OCI-LY7 (cell line): ENCODE measurements at regions not wholly inside any gene's neighbourhood (a gene's known extent, or its start where the extent isn't known, plus 50 kb on each side); places are given as distances from the start of the nearest gene placed in this dataset.
"Not testable (repeated sequence)": the region's sequence is repeated elsewhere in the genome, so short reads cannot be mapped to it uniquely, and the experiment has no call there.

Source experiments
- BruUV-seq: library from RNA; stranded (reverse); fragments of 400-500 nt; replicated peaks from 2 replicates; lab custom pipeline; 2021; lab: Mats Ljungman, UMichigan
- CTCF ChIA-PET: fragments of 300-600 bp; sonication (Branson Sonifier 250); formaldehyde crosslinking; loops from one replicate; lab custom pipeline; 2022; ENCODE audit warnings: antibody characterized with exemption; ENCODE audit not compliant: unreplicated experiment; lab: Charles Lee
- POLR2A ChIA-PET: fragments of 300-600 bp; sonication (Branson Sonifier 250); formaldehyde crosslinking; loops from one replicate; lab custom pipeline; 2022; ENCODE audit warnings: antibody characterized with exemption; lab: Charles Lee
- DNase-seq: peaks from one replicate; pipeline ENCODE4 v3.0.0-alpha.2; 2015; ENCODE audit warnings: low spot score
- H2AFZ ChIP-seq: fragments of 200-600 bp; sonication (generic), shearing (Covaris generic); 2 replicates; pipeline ENCODE4 v1.6.1; 2014; ENCODE audit warnings: mild to moderate bottlenecking, antibody characterized with exemption, low read length, moderate library complexity
- H3K27ac ChIP-seq: fragments of 200-600 bp; sonication (generic); 2 replicates; pipeline ENCODE4 v1.5.1; 2014; ENCODE audit warnings: mixed run types, low read depth, mild to moderate bottlenecking, moderate library complexity, low read length, inconsistent platforms; ENCODE audit not compliant: poor library complexity, severe bottlenecking
- H3K36me3 ChIP-seq: fragments of 200-600 bp; sonication (generic); 2 replicates; pipeline ENCODE4 v1.6.1; 2014; ENCODE audit warnings: mild to moderate bottlenecking, antibody characterized with exemption, low read length, moderate library complexity, mixed read lengths; ENCODE audit not compliant: insufficient read depth
- H3K4me1 ChIP-seq: fragments of 200-600 bp; sonication (generic); 2 replicates; pipeline ENCODE4 v1.5.1; 2014; ENCODE audit warnings: mild to moderate bottlenecking, low read length; ENCODE audit not compliant: insufficient read depth, poor library complexity, severe bottlenecking
- H3K4me2 ChIP-seq: fragments of 200-600 bp; sonication (generic); 2 replicates; pipeline ENCODE4 v1.6.1; 2014; ENCODE audit warnings: mild to moderate bottlenecking, low read length
- H3K4me3 ChIP-seq: fragments of 200-600 bp; sonication (generic); 2 replicates; pipeline ENCODE4 v1.5.1; 2014; ENCODE audit warnings: mild to moderate bottlenecking, low read depth, low read length; ENCODE audit not compliant: poor library complexity, severe bottlenecking
- H3K79me2 ChIP-seq: fragments of 200-600 bp; sonication (generic); 2 replicates; pipeline ENCODE4 v1.6.1; 2016; ENCODE audit warnings: low read depth, mild to moderate bottlenecking, low read length, moderate library complexity, mixed read lengths; ENCODE audit not compliant: insufficient read depth
- H3K9me2 ChIP-seq: fragments of 200-600 bp; sonication (generic); 2 replicates; pipeline ENCODE4 v1.6.1; 2016; ENCODE audit warnings: mild to moderate bottlenecking, low read length, mixed read lengths; ENCODE audit not compliant: insufficient read depth
- H3K9me3 ChIP-seq: fragments of 200-600 bp; sonication (generic); 2 replicates; pipeline ENCODE4 v1.6.1; 2014; ENCODE audit warnings: mild to moderate bottlenecking, mixed run types, low read length, mixed read lengths
- H4K20me1 ChIP-seq: fragments of 200-600 bp; sonication (generic); 2 replicates; pipeline ENCODE4 v1.6.1; 2014; ENCODE audit warnings: mild to moderate bottlenecking, antibody characterized with exemption, low read length, moderate library complexity, mixed read lengths; ENCODE audit not compliant: insufficient read depth
- CTCF ChIP-seq: fragments of 200-600 bp; sonication (generic); conservative IDR thresholded peaks from 2 replicates; pipeline ENCODE4 v1.5.1; 2014; ENCODE audit warnings: mild to moderate bottlenecking, antibody characterized with exemption, low read length, moderate library complexity, mixed read lengths
- EZH2phosphoT487 ChIP-seq: fragments of 200-600 bp; sonication (generic); IDR thresholded peaks from 2 replicates; pipeline ENCODE4 v1.6.1; 2018; ENCODE audit warnings: low read depth, borderline replicate concordance, mild to moderate bottlenecking, mixed run types, antibody characterized with exemption, low read length, moderate library complexity, mixed read lengths
- intact Hi-C: fragments of 100-400 bp; cut with micrococcal nuclease; formaldehyde crosslinking; loops from one replicate; pipeline ENCODE4 v1.10.0; 2022; ENCODE audit not compliant: unreplicated experiment

- TF ChIP-seq EZH2phosphoT487 (no peak), CTCF (no peak)
- Histone ChIP-seq H3K4me1 (no peaks in the 10 kb centered on the region), H3K4me2 (no peak overlapping the region), H2AFZ (no peak overlapping the region), H4K20me1 (no peaks in the 10 kb centered on the region), H3K9me3 (no peaks in the 10 kb centered on the region), H3K9me2 (no peaks in the 10 kb centered on the region), H3K4me3 (no peak overlapping the region), H3K27ac (no peak overlapping the region), H3K79me2 (no peaks in the 10 kb centered on the region), H3K36me3 (no peaks in the 10 kb centered on the region)
- no peak for DNase-seq
- CTCF ChIA-PET, result no interaction called here
- intact Hi-C loops, result no loop called here
- BruUV-seq, result no TSS peak
- POLR2A ChIA-PET, result no interaction called here
These were observed 102.4 kb downstream of the NDFIP1 start for GRCh38 chr5:142210864-142211412.

- no peak for TF ChIP-seq EZH2phosphoT487
- no peak for DNase-seq
- POLR2A ChIA-PET, result interaction anchor here (0.6 to 1.1 kb wide), 2 partner anchors 16 to 143 kb away, joined by 3 read pairs; no protein-coding TSS in a partner anchor
- no peaks in the 10 kb centered on the region for H4K20me1 ChIP-seq
- intact Hi-C loops, result no loop called here
- no peaks in the 10 kb centered on the region for H3K9me2 ChIP-seq
- CTCF ChIA-PET, result no interaction called here
- H2AFZ ChIP-seq, result no peak overlapping the region
- no TSS peak for BruUV-seq
- H3K4me2 ChIP-seq, result no peak overlapping the region
- no peak overlapping the region for H3K27ac ChIP-seq
- no peaks in the 10 kb centered on the region for H3K79me2 ChIP-seq
- H3K4me3 ChIP-seq, result no peak overlapping the region
- no peaks in the 10 kb centered on the region for H3K9me3 ChIP-seq
- H3K4me1 ChIP-seq, result no peaks in the 10 kb centered on the region
- no peaks in the 10 kb centered on the region for H3K36me3 ChIP-seq
These were observed 101.4 kb downstream of the NDFIP1 start for GRCh38 chr5:142210011-142210410.

- TF ChIP-seq EZH2phosphoT487, result no peak
- no peak for TF ChIP-seq CTCF
- DNase-seq, result no peak
- H3K36me3 ChIP-seq, result no peaks in the 10 kb centered on the region
- H3K9me2 ChIP-seq, result no peaks in the 10 kb centered on the region
- CTCF ChIA-PET, result no interaction called here
- no peaks in the 10 kb centered on the region for H3K79me2 ChIP-seq
- no peaks in the 10 kb centered on the region for H3K4me1 ChIP-seq
- no TSS peak for BruUV-seq
- H3K27ac ChIP-seq, result no peak overlapping the region
- POLR2A ChIA-PET, result interaction anchor here (0.7 to 1.3 kb wide), 2 partner anchors 8 to 540 kb away, joined by 3 read pairs; no protein-coding TSS in a partner anchor
- H3K9me3 ChIP-seq, result no peaks in the 10 kb centered on the region
- H3K4me2 ChIP-seq, result no peak overlapping the region
- intact Hi-C loops, result no loop called here
- no peaks in the 10 kb centered on the region for H4K20me1 ChIP-seq
- no peak overlapping the region for H2AFZ ChIP-seq
- H3K4me3 ChIP-seq, result no peak overlapping the region
These were observed 100.3 kb downstream of the NDFIP1 start for GRCh38 chr5:142208777-142209312.

GRCh38 chr5:142208244-142208643 lies 99.7 kb downstream of the NDFIP1 start:
- H3K79me2 ChIP-seq, H3K4me3 ChIP-seq, H3K4me1 ChIP-seq, BruUV-seq, intact Hi-C loops, H3K9me3 ChIP-seq, H4K20me1 ChIP-seq, H3K9me2 ChIP-seq, H3K27ac ChIP-seq, CTCF ChIA-PET, H3K36me3 ChIP-seq, H3K4me2 ChIP-seq, H2AFZ ChIP-seq, DNase-seq: not testable (repeated sequence)
- POLR2A ChIA-PET, result interaction anchor here (1.3 kb wide), 1 partner anchor 7 kb away, joined by 3 read pairs; no protein-coding TSS in a partner anchor
